Keratinocyte (primary cell): ENCODE measurements at regions not wholly inside any gene's neighbourhood (a gene's known extent, or its start where the extent isn't known, plus 50 kb on each side); places are given as distances from the start of the nearest gene placed in this dataset.

ENCODE experiments used
- DNase-seq: peaks from one replicate; pipeline ENCODE4 v3.0.0-alpha.2; 2011; ENCODE audit warnings: low read depth, missing footprints, low spot score
- FAIRE-seq: peaks from 2 replicates; lab custom pipeline; 2011; peaks lifted over from hg19 to GRCh38; lab: Jason Lieb, UNC
- H2AFZ ChIP-seq: 2 replicates; pipeline ENCODE4 v1.6.0; 2012; ENCODE audit warnings: low read length, control low read depth, inconsistent platforms; ENCODE audit not compliant: control insufficient read depth
- H3K27ac ChIP-seq: 2 replicates; pipeline ENCODE4 v1.5.1; 2011; ENCODE audit warnings: low read length; ENCODE audit not compliant: control insufficient read depth, insufficient read depth
- H3K27me3 ChIP-seq: 3 replicates; pipeline ENCODE4 v1.6.0; 2011; ENCODE audit warnings: low read length; ENCODE audit not compliant: control insufficient read depth, insufficient read depth; ENCODE audit errors: extremely low read depth
- H3K36me3 ChIP-seq, 2 experiments: 2 replicates in 1 of 2; 3 replicates in 1 of 2; pipeline ENCODE4 v1.5.1; 2011; ENCODE audit warnings: low read length in 2 of 2, mild to moderate bottlenecking in 1 of 2; ENCODE audit not compliant: control insufficient read depth in 2 of 2, insufficient read depth in 2 of 2; ENCODE audit errors: extremely low read depth in 1 of 2
- H3K4me1 ChIP-seq: 3 replicates; pipeline ENCODE4 v1.5.1; 2011; ENCODE audit warnings: low read length; ENCODE audit not compliant: control insufficient read depth, insufficient read depth; ENCODE audit errors: extremely low read depth
- H3K4me2 ChIP-seq: 3 replicates; pipeline ENCODE4 v1.6.0; 2011; ENCODE audit warnings: low read depth, low read length; ENCODE audit not compliant: control insufficient read depth, insufficient read depth; ENCODE audit errors: extremely low read depth
- H3K4me3 ChIP-seq, 3 experiments: fragments of 200-600 bp in 1 of 3; sonication (generic) in 1 of 3; 2 replicates in 2 of 3; 3 replicates in 1 of 3; pipeline ENCODE4 v1.5.1; 2011 to 2016; ENCODE audit warnings: low read length in 3 of 3, mild to moderate bottlenecking in 3 of 3, control low read depth in 2 of 3, inconsistent platforms in 1 of 3, low read depth in 1 of 3, mixed read lengths in 1 of 3, mixed run types in 1 of 3, moderate library complexity in 1 of 3; ENCODE audit not compliant: control insufficient read depth in 2 of 3, insufficient read depth in 2 of 3; ENCODE audit errors: extremely low read depth in 1 of 3
- H3K79me2 ChIP-seq: 2 replicates; pipeline ENCODE4 v1.6.0; 2012; ENCODE audit warnings: low read length; ENCODE audit not compliant: control insufficient read depth, insufficient read depth
- H3K9ac ChIP-seq: 3 replicates; pipeline ENCODE4 v1.6.0; 2011; ENCODE audit warnings: low read length; ENCODE audit not compliant: control insufficient read depth, insufficient read depth; ENCODE audit errors: extremely low read depth
- H3K9me1 ChIP-seq: 3 replicates; pipeline ENCODE4 v1.6.0; 2011; ENCODE audit warnings: low read length; ENCODE audit not compliant: control insufficient read depth, insufficient read depth; ENCODE audit errors: extremely low read depth
- H3K9me3 ChIP-seq: 2 replicates; pipeline ENCODE4 v1.5.1; 2012; ENCODE audit warnings: low read depth, low read length; ENCODE audit not compliant: control insufficient read depth
- H4K20me1 ChIP-seq: 3 replicates; pipeline ENCODE4 v1.6.0; 2011; ENCODE audit warnings: low read length; ENCODE audit not compliant: control insufficient read depth, insufficient read depth; ENCODE audit errors: extremely low read depth
- EZH2 ChIP-seq: IDR thresholded peaks from one replicate; pipeline ENCODE4 v1.6.1; 2012; ENCODE audit warnings: inconsistent platforms, mild to moderate bottlenecking, low read length, moderate library complexity
- dilution Hi-C: fragments of 300-500 bp; cut with MboI; formaldehyde crosslinking; loops from one replicate; pipeline ENCODE4 v1.7.0; 2020; ENCODE audit warnings: low sequenced_read_pairs; ENCODE audit not compliant: extremely low pct_ligation_motif_present
- TF ChIP-seq, protein P1 (sequence below), 3 experiments: IDR thresholded peaks in 1 of 3; conservative IDR thresholded peaks in 1 of 3; optimal IDR thresholded peaks in 1 of 3; 2 replicates in 2 of 3; 3 replicates in 1 of 3; pipeline versions ENCODE3 to v1.5.1; 2011; ENCODE audit warnings: low read length in 3 of 3, mild to moderate bottlenecking in 3 of 3, moderate library complexity in 2 of 3, control low read depth in 1 of 3, inconsistent platforms in 1 of 3; ENCODE audit not compliant: insufficient read depth in 2 of 3; ENCODE audit errors: extremely low read depth in 1 of 3

DNA sequence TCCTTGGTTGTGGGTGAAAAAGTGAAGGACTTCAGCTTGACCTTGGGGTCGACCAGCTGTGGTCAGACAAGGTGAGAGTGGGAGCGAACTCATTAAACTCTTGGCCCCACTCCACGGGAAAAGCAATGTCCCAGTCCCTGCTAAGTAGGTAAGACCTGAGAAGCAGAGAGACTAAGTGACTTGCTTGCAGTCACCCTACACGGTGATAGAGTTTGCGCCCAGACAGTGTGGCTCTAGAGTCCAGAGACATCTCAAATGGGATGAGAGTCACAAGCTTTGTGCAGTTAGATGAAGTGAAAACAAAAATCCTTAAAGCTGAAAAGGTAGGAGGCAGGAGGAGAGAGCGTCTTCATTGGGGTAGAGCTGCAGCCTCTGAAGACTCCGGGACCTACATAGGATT, 55.9 kb upstream of the ZNF236 start:
- Histone ChIP-seq H3K27ac (no peak overlapping the region), H3K9me3 (no peaks in the 10 kb centered on the region), H3K9ac (no peak overlapping the region), H3K4me3 (no peak overlapping the region), H3K27me3 (peaks cover 4% of the 10 kb centered on the region), H3K4me2 (no peak overlapping the region), H3K9me1 (no peaks in the 10 kb centered on the region), H3K79me2 (no peaks in the 10 kb centered on the region), H4K20me1 (no peaks in the 10 kb centered on the region), H3K36me3 (no peaks in the 10 kb centered on the region), H2AFZ (no peak overlapping the region), H3K4me1 (peaks cover 4% of the 10 kb centered on the region)
- TF ChIP-seq, protein P1, sequence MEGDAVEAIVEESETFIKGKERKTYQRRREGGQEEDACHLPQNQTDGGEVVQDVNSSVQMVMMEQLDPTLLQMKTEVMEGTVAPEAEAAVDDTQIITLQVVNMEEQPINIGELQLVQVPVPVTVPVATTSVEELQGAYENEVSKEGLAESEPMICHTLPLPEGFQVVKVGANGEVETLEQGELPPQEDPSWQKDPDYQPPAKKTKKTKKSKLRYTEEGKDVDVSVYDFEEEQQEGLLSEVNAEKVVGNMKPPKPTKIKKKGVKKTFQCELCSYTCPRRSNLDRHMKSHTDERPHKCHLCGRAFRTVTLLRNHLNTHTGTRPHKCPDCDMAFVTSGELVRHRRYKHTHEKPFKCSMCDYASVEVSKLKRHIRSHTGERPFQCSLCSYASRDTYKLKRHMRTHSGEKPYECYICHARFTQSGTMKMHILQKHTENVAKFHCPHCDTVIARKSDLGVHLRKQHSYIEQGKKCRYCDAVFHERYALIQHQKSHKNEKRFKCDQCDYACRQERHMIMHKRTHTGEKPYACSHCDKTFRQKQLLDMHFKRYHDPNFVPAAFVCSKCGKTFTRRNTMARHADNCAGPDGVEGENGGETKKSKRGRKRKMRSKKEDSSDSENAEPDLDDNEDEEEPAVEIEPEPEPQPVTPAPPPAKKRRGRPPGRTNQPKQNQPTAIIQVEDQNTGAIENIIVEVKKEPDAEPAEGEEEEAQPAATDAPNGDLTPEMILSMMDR (optimal IDR thresholded peaks at IDR 0.05 in 1 of 3, IDR thresholded peaks at IDR 0.05 in 1 of 3, conservative IDR thresholded peaks at IDR 0.05 in 1 of 3; ENCODE audit: extremely low read depth in 1 of 3, insufficient read depth in 2 of 3, low read length in 3 of 3) = no peak
- TF ChIP-seq EZH2 = no peak
- no peak for DNase-seq
- dilution Hi-C loops = no loop called here
- no peak for FAIRE-seq

DNA sequence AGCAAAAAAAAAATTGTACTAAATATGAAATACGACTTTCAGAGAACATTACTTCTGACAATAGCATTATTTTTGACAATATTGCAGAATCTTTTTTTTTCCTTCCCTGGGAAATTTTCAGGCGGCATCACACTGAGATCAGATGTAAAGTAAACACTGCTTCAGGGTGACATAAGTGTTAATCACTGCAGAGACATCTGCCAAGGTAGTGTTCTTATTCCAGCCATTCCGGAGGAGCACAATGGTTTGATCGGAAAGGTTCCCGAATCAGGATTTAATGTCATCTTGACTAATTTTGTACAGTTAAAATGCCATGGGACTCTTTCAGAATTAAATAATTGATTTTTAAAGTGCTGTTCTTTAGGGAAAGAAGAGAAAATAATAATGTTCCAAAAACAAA, 56.7 kb upstream of the ZNF236 start:
- Histone ChIP-seq H3K4me1 (peaks cover 4% of the 10 kb centered on the region), H3K9ac (no peak overlapping the region), H4K20me1 (no peaks in the 10 kb centered on the region), H3K27ac (no peak overlapping the region), H3K36me3 (no peaks in the 10 kb centered on the region), H3K4me2 (peak overlapping the region; percentile 17), H3K9me3 (no peaks in the 10 kb centered on the region), H2AFZ (peak overlapping the region; percentile 28), H3K27me3 (peaks cover 2% of the 10 kb centered on the region), H3K79me2 (no peaks in the 10 kb centered on the region), H3K9me1 (no peaks in the 10 kb centered on the region), H3K4me3 (no peak overlapping the region)
- FAIRE-seq (peak; percentile 77), DNase-seq (no peak)
- TF ChIP-seq, protein P1 (optimal IDR thresholded peaks at IDR 0.05 in 1 of 3, IDR thresholded peaks at IDR 0.05 in 1 of 3, conservative IDR thresholded peaks at IDR 0.05 in 1 of 3; ENCODE audit: extremely low read depth in 1 of 3, insufficient read depth in 2 of 3, low read length in 3 of 3) = no peak
- dilution Hi-C loops = no loop called here
